ENCODE measurements at regions not wholly inside any gene's neighbourhood (a gene's known extent, or its start where the extent isn't known, plus 50 kb on each side); places are given as distances from the start of the nearest gene placed in this dataset.

- no peak overlapping the region for H3K4me3 ChIP-seq (ENCODE audit: low read depth, low read length)
These were observed 73.9 kb downstream of the HHEX start for GRCh38 chr10:92763634-92764155.

GRCh38 chr10:92766451-92766850 is 76.7 kb downstream of the HHEX start:
- TF ChIP-seq CTCF (conservative IDR thresholded peaks at IDR 0.05; ENCODE audit: low read depth, low read length) = no peak
- H3K4me3 ChIP-seq (ENCODE audit: low read depth, low read length) = no peak overlapping the region
- DNase-seq (ENCODE audit: low read depth) = no peak

More at GRCh38 chr10:92763634-92764155, 73.9 kb downstream of the HHEX start:
- DNase-seq (ENCODE audit: low read depth) = no peak
- no peak for TF ChIP-seq CTCF (conservative IDR thresholded peaks at IDR 0.05; ENCODE audit: low read depth, low read length)

- no peak overlapping the region for H3K4me3 ChIP-seq (ENCODE audit: low read depth, low read length)
- DNase-seq (ENCODE audit: low read depth) = no peak
- no peak for TF ChIP-seq CTCF (conservative IDR thresholded peaks at IDR 0.05; ENCODE audit: low read depth, low read length)
These were observed 78.3 kb downstream of the HHEX start for GRCh38 chr10:92768104-92768503.

- no peak for TF ChIP-seq CTCF (conservative IDR thresholded peaks at IDR 0.05; ENCODE audit: low read depth, low read length)
- H3K4me3 ChIP-seq (ENCODE audit: low read depth, low read length) = no peak overlapping the region
- DNase-seq (ENCODE audit: low read depth) = peak; percentile 6
These were observed 74.5 kb upstream of the EXOC6 start for GRCh38 chr10:92773776-92774175.

GRCh38 chr10:92778091-92778490 is 70.2 kb upstream of the EXOC6 start:
- peak; percentile 4 for DNase-seq (ENCODE audit: low read depth)
- no peak for TF ChIP-seq CTCF (conservative IDR thresholded peaks at IDR 0.05; ENCODE audit: low read depth, low read length)

GRCh38 chr10:92785118-92785517 is 63.2 kb upstream of the EXOC6 start:
- no peak for TF ChIP-seq CTCF (conservative IDR thresholded peaks at IDR 0.05; ENCODE audit: low read depth, low read length)
- no peak for DNase-seq (ENCODE audit: low read depth)
- H3K4me3 ChIP-seq (ENCODE audit: low read depth, low read length) = no peak overlapping the region

More at GRCh38 chr10:92778091-92778490, 70.2 kb upstream of the EXOC6 start:
- H3K4me3 ChIP-seq (ENCODE audit: low read depth, low read length) = no peak overlapping the region

GRCh38 chr10:92787557-92788152 is 60.7 kb upstream of the EXOC6 start:
- no peak for DNase-seq (ENCODE audit: low read depth)
- no peak overlapping the region for H3K4me3 ChIP-seq (ENCODE audit: low read depth, low read length)
- TF ChIP-seq CTCF (conservative IDR thresholded peaks at IDR 0.05; ENCODE audit: low read depth, low read length) = no peak

Measured in choroid plexus epithelial cell (primary cell).